Astrocyte (in vitro differentiated cells and primary cell): ENCODE measurements at regions not wholly inside any gene's neighbourhood (a gene's known extent, or its start where the extent isn't known, plus 50 kb on each side); places are given as distances from the start of the nearest gene placed in this dataset.
"Not testable (repeated sequence)": the region's sequence is repeated elsewhere in the genome, so short reads cannot be mapped to it uniquely, and the experiment has no call there.

Experiments
- CTCF ChIP-seq: IDR thresholded peaks from 2 replicates; pipeline ENCODE4 v1.5.1; 2011; ENCODE audit warnings: low read depth, mild to moderate bottlenecking, inconsistent platforms, low read length, moderate library complexity; ENCODE audit not compliant: insufficient read depth
- EZH2 ChIP-seq: IDR thresholded peaks from 2 replicates; pipeline ENCODE4 v1.6.1; 2012; ENCODE audit warnings: mild to moderate bottlenecking, low read length, inconsistent platforms; ENCODE audit not compliant: insufficient read depth

- TF ChIP-seq CTCF, EZH2: not testable (repeated sequence)
These were observed 1532.7 kb downstream of the REEP3 start for GRCh38 chr10:65053831-65054351.
